DND-41 (cell line): ENCODE measurements at regions not wholly inside any gene's neighbourhood (a gene's known extent, or its start where the extent isn't known, plus 50 kb on each side); places are given as distances from the start of the nearest gene placed in this dataset.

Source experiments
- ATAC-seq: fragments of 200-7000 bp; cut with Tn5 transposase; 3 replicates; pipeline ENCODE4 v1.9.1; 2021; ENCODE audit warnings: low read depth; ENCODE audit not compliant: insufficient read depth
- DNase-seq: peaks from one replicate; pipeline ENCODE4 v3.0.0-alpha.2; 2020
- H2AFZ ChIP-seq: 2 replicates; pipeline ENCODE4 v1.6.0; 2012; ENCODE audit warnings: low read depth, low read length
- H3K27ac ChIP-seq: 2 replicates; pipeline ENCODE4 v1.5.1; 2012; ENCODE audit warnings: low read length, inconsistent platforms
- H3K27me3 ChIP-seq: fragments of 200-600 bp; sonication (generic); 2 replicates; pipeline ENCODE4 v1.6.0; 2012; ENCODE audit warnings: low read length, mild to moderate bottlenecking, inconsistent platforms; ENCODE audit not compliant: insufficient read depth, poor library complexity
- H3K36me3 ChIP-seq: 2 replicates; pipeline ENCODE4 v1.5.1; 2012; ENCODE audit warnings: low read length, inconsistent platforms; ENCODE audit not compliant: insufficient read depth
- H3K4me1 ChIP-seq: 2 replicates; pipeline ENCODE4 v1.5.1; 2012; ENCODE audit warnings: mild to moderate bottlenecking, low read length; ENCODE audit not compliant: insufficient read depth
- H3K4me2 ChIP-seq: 2 replicates; pipeline ENCODE4 v1.6.0; 2012; ENCODE audit warnings: mild to moderate bottlenecking, moderate library complexity, low read length, inconsistent platforms; ENCODE audit not compliant: insufficient read depth
- H3K4me3 ChIP-seq, 2 experiments: fragments of 200-600 bp in 1 of 2; shearing (Covaris generic) in 1 of 2; 2 replicates each; pipeline ENCODE4 v1.5.1; 2012 to 2016; ENCODE audit warnings: inconsistent platforms in 2 of 2, low read length in 2 of 2, mild to moderate bottlenecking in 2 of 2, low read depth in 1 of 2, moderate library complexity in 1 of 2
- H3K79me2 ChIP-seq: 2 replicates; pipeline ENCODE4 v1.6.0; 2012; ENCODE audit warnings: low read length, inconsistent platforms; ENCODE audit not compliant: insufficient read depth
- H3K9ac ChIP-seq: 2 replicates; pipeline ENCODE4 v1.6.0; 2012; ENCODE audit warnings: low read depth, mild to moderate bottlenecking, inconsistent platforms, low read length, moderate library complexity
- H3K9me3 ChIP-seq: 2 replicates; pipeline ENCODE4 v1.5.1; 2012; ENCODE audit warnings: low read length, moderate library complexity, mild to moderate bottlenecking, inconsistent platforms; ENCODE audit not compliant: insufficient read depth, severe bottlenecking
- H4K20me1 ChIP-seq: 2 replicates; pipeline ENCODE4 v1.6.0; 2012; ENCODE audit warnings: low read length; ENCODE audit not compliant: insufficient read depth
- EZH2 ChIP-seq: IDR thresholded peaks from 3 replicates; pipeline ENCODE4 v1.6.1; 2012; ENCODE audit warnings: borderline replicate concordance, low read depth, mild to moderate bottlenecking, moderate library complexity, low read length, inconsistent platforms; ENCODE audit not compliant: severe bottlenecking
- TF ChIP-seq, protein P1 (sequence below): IDR thresholded peaks from 2 replicates; pipeline ENCODE4 v1.5.1; 2012; ENCODE audit warnings: borderline replicate concordance, low read length, moderate library complexity, mild to moderate bottlenecking; ENCODE audit not compliant: poor library complexity, severe bottlenecking; ENCODE audit errors: extremely low read depth

DNA sequence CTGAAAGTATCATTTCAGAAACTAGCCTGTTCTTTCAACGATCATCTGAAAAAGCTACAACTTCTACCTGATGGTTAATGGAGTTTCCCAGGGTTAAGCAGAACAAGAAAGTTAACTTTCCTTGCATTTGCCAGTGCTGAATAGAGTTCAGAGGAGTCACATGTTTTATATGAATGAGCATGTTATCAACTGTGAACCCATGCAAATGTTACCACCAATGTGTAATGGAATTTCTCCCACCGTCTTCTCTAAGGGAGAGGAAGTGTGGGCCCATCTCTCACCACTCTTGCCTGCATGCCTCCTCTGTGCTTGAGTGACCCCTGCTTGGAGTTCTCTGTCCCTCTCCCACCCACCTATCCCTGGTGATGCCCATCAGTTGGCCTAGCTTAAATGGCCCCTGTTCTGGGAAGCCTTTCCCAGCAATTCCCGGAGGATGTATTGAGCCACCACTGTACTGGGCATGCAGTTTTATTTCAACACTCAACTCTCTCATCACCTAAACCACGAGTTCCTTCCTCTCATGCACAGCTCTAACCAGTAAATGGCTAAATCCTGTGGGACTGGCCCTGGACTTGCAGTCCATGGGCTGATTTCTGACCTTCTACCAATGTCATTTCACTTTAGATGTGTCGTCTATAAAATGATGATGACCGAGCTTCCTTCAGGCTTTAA is 159.8 kb downstream of the RPAP3 start:
- TF ChIP-seq, protein P1, sequence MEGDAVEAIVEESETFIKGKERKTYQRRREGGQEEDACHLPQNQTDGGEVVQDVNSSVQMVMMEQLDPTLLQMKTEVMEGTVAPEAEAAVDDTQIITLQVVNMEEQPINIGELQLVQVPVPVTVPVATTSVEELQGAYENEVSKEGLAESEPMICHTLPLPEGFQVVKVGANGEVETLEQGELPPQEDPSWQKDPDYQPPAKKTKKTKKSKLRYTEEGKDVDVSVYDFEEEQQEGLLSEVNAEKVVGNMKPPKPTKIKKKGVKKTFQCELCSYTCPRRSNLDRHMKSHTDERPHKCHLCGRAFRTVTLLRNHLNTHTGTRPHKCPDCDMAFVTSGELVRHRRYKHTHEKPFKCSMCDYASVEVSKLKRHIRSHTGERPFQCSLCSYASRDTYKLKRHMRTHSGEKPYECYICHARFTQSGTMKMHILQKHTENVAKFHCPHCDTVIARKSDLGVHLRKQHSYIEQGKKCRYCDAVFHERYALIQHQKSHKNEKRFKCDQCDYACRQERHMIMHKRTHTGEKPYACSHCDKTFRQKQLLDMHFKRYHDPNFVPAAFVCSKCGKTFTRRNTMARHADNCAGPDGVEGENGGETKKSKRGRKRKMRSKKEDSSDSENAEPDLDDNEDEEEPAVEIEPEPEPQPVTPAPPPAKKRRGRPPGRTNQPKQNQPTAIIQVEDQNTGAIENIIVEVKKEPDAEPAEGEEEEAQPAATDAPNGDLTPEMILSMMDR, result no peak
- TF ChIP-seq EZH2, result no peak
- H3K4me1 ChIP-seq, result no peaks in the 10 kb centered on the region
- DNase-seq (no peak), ATAC-seq (no peak)
- H3K4me2 ChIP-seq, result no peak overlapping the region
- no peak overlapping the region for H2AFZ ChIP-seq
- no peaks in the 10 kb centered on the region for H3K36me3 ChIP-seq
- no peak overlapping the region for H3K4me3 ChIP-seq
- no peaks in the 10 kb centered on the region for H3K79me2 ChIP-seq
- H4K20me1 ChIP-seq, result no peaks in the 10 kb centered on the region
- H3K27ac ChIP-seq, result no peak overlapping the region
- no peaks in the 10 kb centered on the region for H3K27me3 ChIP-seq
- no peak overlapping the region for H3K9ac ChIP-seq
- no peaks in the 10 kb centered on the region for H3K9me3 ChIP-seq

DNA sequence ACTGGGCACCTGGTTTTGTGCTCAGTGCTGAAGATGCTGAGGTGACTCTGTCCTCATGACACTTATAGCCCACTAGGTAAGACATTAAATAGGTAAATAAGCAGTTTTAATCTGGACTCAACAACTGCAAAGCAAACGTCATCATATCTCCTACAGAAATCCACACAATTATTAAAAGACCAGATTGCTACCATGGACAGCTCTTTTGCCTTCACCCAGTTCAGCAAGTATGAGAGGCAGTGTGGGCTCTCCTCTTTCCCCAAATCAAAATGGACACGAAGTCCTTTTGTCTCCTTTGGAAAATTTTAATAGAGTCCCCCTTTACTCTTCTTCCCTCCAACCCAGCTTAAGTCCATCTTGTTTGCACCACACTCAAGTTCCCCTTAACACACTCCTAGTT is 171.1 kb downstream of the RPAP3 start:
- Histone ChIP-seq H3K27me3 (no peaks in the 10 kb centered on the region), H4K20me1 (no peaks in the 10 kb centered on the region), H3K4me1 (no peaks in the 10 kb centered on the region), H3K27ac (no peak overlapping the region), H3K36me3 (no peaks in the 10 kb centered on the region), H3K9ac (no peak overlapping the region), H2AFZ (no peak overlapping the region), H3K9me3 (peaks cover 13% of the 10 kb centered on the region), H3K4me3 (no peak overlapping the region), H3K79me2 (no peaks in the 10 kb centered on the region), H3K4me2 (no peak overlapping the region)
- ATAC-seq (peak; percentile 66; the same call in 2 of the 3 replicates), DNase-seq (no peak)
- TF ChIP-seq EZH2, result no peak

DNA sequence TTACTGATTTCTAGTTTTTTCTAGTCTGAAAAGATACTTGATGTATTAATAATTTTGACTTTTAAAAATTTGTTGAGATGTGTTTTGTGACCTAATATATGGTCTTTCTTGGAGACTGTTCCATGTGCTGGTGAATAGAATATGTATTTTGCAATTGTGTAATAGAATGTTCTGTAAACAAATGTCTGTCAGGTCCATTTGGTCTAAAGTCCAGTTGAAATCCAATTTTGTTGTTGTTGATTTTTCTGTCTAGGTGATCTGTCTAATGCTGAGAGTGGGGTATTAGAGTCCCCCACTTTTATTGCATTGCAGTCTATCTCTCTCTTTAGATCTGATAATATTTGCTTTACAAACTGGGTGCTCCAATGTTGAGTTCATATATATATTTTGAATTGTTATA is 175.8 kb downstream of the RPAP3 start:
- Histone ChIP-seq H3K4me1 (no peaks in the 10 kb centered on the region), H3K4me3 (no peak overlapping the region)
- no peak for ATAC-seq

DNA sequence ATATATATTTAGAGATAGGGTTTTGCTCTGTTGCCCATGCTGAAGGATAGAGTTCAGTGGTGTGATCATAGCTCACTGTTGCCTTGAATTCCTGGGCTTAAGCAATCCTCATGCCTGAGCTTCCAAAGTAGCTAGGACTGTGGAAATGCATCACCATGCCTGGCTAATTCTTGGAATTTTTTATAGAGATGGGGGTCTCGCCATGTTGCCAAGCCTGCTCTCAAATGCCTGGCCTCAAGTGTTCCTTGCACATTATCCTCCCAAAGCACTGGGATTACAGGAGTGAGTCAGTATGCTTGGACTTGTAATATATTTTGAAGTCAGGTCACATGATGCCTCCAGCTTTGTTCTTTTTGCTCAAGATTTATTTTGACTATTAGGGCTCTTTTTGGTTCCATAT is 178.0 kb downstream of the RPAP3 start:
- Histone ChIP-seq H3K27ac (no peak overlapping the region), H3K79me2 (no peaks in the 10 kb centered on the region), H3K4me1 (no peaks in the 10 kb centered on the region), H4K20me1 (no peaks in the 10 kb centered on the region), H3K27me3 (no peaks in the 10 kb centered on the region), H3K4me2 (no peak overlapping the region), H3K9ac (no peak overlapping the region), H3K36me3 (no peaks in the 10 kb centered on the region), H3K9me3 (peaks cover 9% of the 10 kb centered on the region), H3K4me3 (no peak overlapping the region), H2AFZ (no peak overlapping the region)
- TF ChIP-seq EZH2, result no peak
- TF ChIP-seq, protein P1, result no peak
- ATAC-seq (no peak), DNase-seq (no peak)

More for the DNA sequence above, 175.8 kb downstream of the RPAP3 start:
- TF ChIP-seq, protein P1, result no peak
- no peak for TF ChIP-seq EZH2
- no peak overlapping the region for H3K4me2 ChIP-seq
- peaks cover 14% of the 10 kb centered on the region for H3K9me3 ChIP-seq
- DNase-seq, result no peak
- no peak overlapping the region for H3K27ac ChIP-seq
- H3K79me2 ChIP-seq, result no peaks in the 10 kb centered on the region
- no peaks in the 10 kb centered on the region for H3K36me3 ChIP-seq
- no peaks in the 10 kb centered on the region for H4K20me1 ChIP-seq
- no peaks in the 10 kb centered on the region for H3K27me3 ChIP-seq
- H3K9ac ChIP-seq, result no peak overlapping the region
- H2AFZ ChIP-seq, result no peak overlapping the region
